HG02588 (cell line): ENCODE measurements at regions not wholly inside any gene's neighbourhood (a gene's known extent, or its start where the extent isn't known, plus 50 kb on each side); places are given as distances from the start of the nearest gene placed in this dataset.
"Not testable (repeated sequence)": the region's sequence is repeated elsewhere in the genome, so short reads cannot be mapped to it uniquely, and the experiment has no call there.

ENCODE experiments used
- ATAC-seq: cut with Tn5 transposase; IDR thresholded peaks from one replicate; pipeline ENCODE4 v1.9.1; 2021; ENCODE audit warnings: mild to moderate bottlenecking, moderate library complexity; ENCODE audit not compliant: unreplicated experiment

DNA sequence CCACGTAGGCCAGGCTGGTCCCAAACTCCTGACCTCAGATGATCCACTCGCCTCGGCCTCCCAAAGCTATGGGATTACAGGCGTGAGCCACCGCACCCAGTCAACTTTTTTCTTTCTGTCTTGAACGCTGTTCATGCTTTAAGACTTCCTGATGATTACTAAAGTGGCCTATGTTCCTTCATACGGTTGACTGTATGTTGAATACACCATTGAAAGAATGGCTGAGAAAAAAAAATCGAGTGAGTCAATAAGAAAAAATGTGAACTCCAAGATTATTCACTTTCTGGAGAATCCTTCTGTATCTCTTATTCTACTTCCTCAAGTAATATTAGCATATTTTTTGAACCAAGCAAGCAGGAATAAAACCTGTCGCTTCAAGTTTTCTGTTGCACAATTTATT, 955.0 kb downstream of the GATA3 start:
- no peak for ATAC-seq

- no peak for ATAC-seq
These were observed 955.6 kb downstream of the GATA3 start for GRCh38 chr10:9010093-9010492.

GRCh38 chr10:9010931-9011670, 956.6 kb downstream of the GATA3 start:
- no peak for ATAC-seq

GRCh38 chr10:9012312-9012711, 957.8 kb downstream of the GATA3 start:
- ATAC-seq, result no peak

GRCh38 chr10:9015005-9015404, 960.5 kb downstream of the GATA3 start:
- ATAC-seq, result no peak

GRCh38 chr10:9015447-9015846, 961.0 kb downstream of the GATA3 start:
- no peak for ATAC-seq

GRCh38 chr10:9016930-9017329, 962.4 kb downstream of the GATA3 start:
- no peak for ATAC-seq

GRCh38 chr10:9018195-9019173, 964.0 kb downstream of the GATA3 start:
- no peak for ATAC-seq

DNA sequence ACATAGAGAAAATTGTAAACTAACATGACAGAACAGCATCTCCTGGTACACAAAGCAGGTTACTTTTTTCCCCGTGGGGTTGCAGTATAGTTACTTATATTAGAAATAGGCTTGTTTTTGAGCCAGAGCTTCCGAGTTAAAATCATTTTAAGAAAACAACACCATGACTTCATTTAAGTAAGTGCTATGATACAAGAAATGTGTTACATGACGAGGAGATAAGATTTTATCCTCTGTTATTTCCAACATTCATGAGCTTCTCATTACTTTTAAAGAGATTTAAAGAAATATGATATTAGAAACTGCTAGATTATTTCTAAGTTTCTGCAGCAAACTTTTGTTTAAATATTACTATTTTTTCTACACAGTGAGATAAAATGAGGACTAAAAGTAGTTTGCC, 968.7 kb downstream of the GATA3 start:
- no peak for ATAC-seq

- no peak for ATAC-seq
These were observed 969.7 kb downstream of the GATA3 start for GRCh38 chr10:9024210-9024609.

- ATAC-seq, result no peak
These were observed 973.7 kb downstream of the GATA3 start for GRCh38 chr10:9028231-9028630.

DNA sequence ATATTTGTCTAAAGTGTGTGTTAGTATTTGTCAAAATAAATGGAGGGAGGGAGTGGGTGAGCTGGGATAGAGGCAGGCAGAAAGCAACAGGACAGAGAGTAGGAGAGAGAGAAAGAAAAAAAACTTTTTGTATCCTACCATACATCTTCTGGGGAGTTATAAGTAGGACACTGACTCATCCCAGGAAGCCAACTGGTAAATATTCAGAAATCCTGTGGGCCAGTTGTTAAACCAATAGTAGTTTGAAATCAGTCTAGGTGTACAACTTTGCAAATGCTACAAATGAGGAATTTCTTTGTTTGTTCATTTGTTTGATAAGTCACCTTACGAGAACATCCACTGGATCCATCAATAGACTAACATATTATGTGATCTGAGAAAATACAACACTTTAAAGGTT, 980.9 kb downstream of the GATA3 start:
- ATAC-seq, result no peak

DNA sequence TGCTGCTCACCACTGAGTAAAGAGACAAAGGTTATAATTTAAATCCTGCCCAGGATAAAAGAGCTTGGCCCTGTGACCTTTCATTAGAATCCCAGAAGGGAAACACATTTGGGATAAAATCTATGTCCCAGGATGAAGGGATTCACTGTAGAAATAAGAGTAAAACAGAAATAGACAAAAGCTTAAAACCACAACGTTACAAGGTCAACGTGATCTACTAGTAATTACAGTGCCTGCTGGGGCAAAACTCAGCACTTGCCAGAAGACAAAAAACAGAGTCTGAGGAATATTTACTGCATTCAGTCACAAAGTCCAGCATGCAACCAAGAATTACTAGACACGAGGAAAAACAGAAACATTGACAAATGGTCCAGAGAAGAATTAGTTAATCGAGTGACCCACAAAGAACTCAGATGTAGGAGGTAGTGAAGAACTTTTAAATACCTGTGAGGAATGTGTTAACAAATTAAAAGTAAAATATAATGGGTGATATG, 982.3 kb downstream of the GATA3 start:
- ATAC-seq, result no peak

GRCh38 chr10:9038146-9038714, 983.7 kb downstream of the GATA3 start:
- ATAC-seq, result no peak

DNA sequence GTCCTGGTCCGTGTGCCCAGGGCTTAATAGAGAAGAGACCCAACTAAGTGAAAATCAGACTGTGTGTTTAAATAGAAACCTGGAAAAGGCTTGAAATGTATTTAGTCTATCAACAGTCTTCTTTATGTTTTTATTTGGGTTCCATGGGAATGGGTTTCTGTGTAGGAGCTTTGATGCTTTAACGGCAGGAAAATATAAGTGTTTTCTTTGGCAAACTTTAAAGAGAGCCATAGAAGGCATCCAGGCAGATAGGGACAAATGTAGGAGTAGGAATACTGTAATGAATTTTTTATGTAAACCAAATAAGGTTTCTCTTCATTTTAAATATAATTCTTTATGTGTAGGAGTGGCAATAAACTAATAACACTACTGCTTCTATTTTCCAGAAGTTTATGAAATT, 989.0 kb downstream of the GATA3 start:
- ATAC-seq, result no peak

DNA sequence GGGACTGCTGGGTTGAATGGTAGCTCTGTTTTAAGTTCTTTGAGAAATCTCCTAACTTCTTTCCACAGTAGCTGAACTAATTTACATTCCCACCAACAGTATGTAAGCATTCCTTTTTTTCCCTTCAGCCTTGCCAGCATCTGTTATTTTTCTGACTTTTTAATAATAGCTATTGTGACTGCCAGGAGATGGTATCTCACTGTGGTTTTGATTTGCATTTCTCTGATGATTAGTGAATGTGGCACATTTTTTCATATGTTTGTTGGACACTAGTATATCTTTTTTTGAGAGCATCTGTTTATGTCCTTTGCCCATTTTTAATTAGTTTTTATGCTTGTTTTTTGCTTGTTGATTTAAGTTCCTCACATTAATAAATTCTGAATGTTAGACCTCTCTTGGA, 990.8 kb downstream of the GATA3 start:
- no peak for ATAC-seq

DNA sequence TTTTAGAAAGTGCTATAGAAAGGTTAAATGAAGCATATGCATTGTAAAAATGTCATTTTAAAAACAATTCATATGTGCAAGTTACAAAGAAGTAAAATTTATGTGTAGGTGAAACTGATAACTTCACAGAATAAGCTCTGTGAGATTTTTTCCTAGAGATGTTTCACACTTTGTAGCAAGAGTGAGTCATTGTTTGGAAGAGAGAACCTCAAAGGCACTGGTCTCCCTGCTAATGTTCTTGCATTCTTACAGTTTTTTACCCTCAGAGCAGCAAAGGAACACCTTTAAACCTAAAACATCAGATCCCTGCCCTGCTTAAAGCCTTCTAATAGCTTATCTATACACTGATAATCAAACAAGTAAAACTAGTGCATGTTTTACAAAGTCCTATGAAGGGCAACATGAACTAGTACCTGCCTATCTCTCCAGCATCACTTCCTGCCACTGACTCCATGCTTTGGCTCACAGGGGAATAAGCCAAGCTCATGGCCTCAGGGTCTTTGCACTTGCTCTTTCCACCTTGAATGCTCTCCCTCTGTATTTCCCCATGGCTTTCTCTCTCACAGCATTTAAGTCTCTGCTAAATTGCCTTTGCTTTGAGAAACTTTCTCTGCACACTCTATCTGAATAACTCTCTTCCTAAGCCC, 997.0 kb downstream of the GATA3 start:
- no peak for ATAC-seq

- ATAC-seq, result no peak
These were observed 998.3 kb downstream of the GATA3 start for GRCh38 chr10:9052767-9053166.

- ATAC-seq, result no peak
These were observed 1002.0 kb downstream of the GATA3 start for GRCh38 chr10:9056521-9056920.

GRCh38 chr10:9057293-9057692, 1002.8 kb downstream of the GATA3 start:
- not testable (repeated sequence) for ATAC-seq

- no peak for ATAC-seq
These were observed 1005.8 kb downstream of the GATA3 start for GRCh38 chr10:9060314-9060713.
